PC-3 (cell line): ENCODE measurements at regions not wholly inside any gene's neighbourhood (a gene's known extent, or its start where the extent isn't known, plus 50 kb on each side); places are given as distances from the start of the nearest gene placed in this dataset.

ENCODE experiments used
- CTCF ChIP-seq: fragments of 300-600 bp; sonication (generic); conservative IDR thresholded peaks from 2 replicates; pipeline ENCODE4 v1.5.1; 2017; ENCODE audit warnings: antibody characterized with exemption, low read depth, mild to moderate bottlenecking, low read length
- EZH2 ChIP-seq: fragments of 300-600 bp; sonication (generic); IDR thresholded peaks from one replicate; pipeline ENCODE4 v1.6.1; 2017; ENCODE audit warnings: antibody characterized with exemption, mild to moderate bottlenecking, low read length; ENCODE audit not compliant: unreplicated experiment
- EZH2phosphoT487 ChIP-seq: fragments of 300-600 bp; sonication (generic); IDR thresholded peaks from 2 replicates; pipeline ENCODE4 v1.6.1; 2018; ENCODE audit warnings: mild to moderate bottlenecking, antibody characterized with exemption, low read length, borderline replicate concordance

GRCh38 chr6:137286368-137286767 is 67.2 kb upstream of the IFNGR1 start:
- no peak for TF ChIP-seq CTCF
- TF ChIP-seq EZH2: no peak
- no peak for TF ChIP-seq EZH2phosphoT487
